ENCODE measurements at regions not wholly inside any gene's neighbourhood (a gene's known extent, or its start where the extent isn't known, plus 50 kb on each side); places are given as distances from the start of the nearest gene placed in this dataset.

GRCh38 chr15:31782016-31782783 lies 248.1 kb upstream of the CHRNA7 start:
- TF ChIP-seq CTCF (IDR thresholded peaks at IDR 0.05; ENCODE audit: borderline replicate concordance, control extremely low read depth, extremely low read depth, insufficient read depth, missing control alignments), result no peak
- in situ Hi-C loops (cut with MboI; ENCODE audit: low sequenced_read_pairs, unreplicated experiment), result no loop called here
- no peak for DNase-seq (ENCODE audit: low spot score)

- no peak for DNase-seq (ENCODE audit: low spot score)
- TF ChIP-seq CTCF (IDR thresholded peaks at IDR 0.05; ENCODE audit: borderline replicate concordance, control extremely low read depth, extremely low read depth, insufficient read depth, missing control alignments), result no peak
- in situ Hi-C loops (cut with MboI; ENCODE audit: low sequenced_read_pairs, unreplicated experiment), result no loop called here
Observed at GRCh38 chr15:31782951-31783350, 247.4 kb upstream of the CHRNA7 start.

- in situ Hi-C loops (cut with MboI; ENCODE audit: low sequenced_read_pairs, unreplicated experiment), result no loop called here
- TF ChIP-seq CTCF (IDR thresholded peaks at IDR 0.05; ENCODE audit: borderline replicate concordance, control extremely low read depth, extremely low read depth, insufficient read depth, missing control alignments), result no peak
- no peak for DNase-seq (ENCODE audit: low spot score)
Observed at GRCh38 chr15:31786360-31786759, 244.0 kb upstream of the CHRNA7 start.

- DNase-seq (ENCODE audit: low spot score), result no peak
- no peak for TF ChIP-seq CTCF (IDR thresholded peaks at IDR 0.05; ENCODE audit: borderline replicate concordance, control extremely low read depth, extremely low read depth, insufficient read depth, missing control alignments)
- in situ Hi-C loops (cut with MboI; ENCODE audit: low sequenced_read_pairs, unreplicated experiment), result no loop called here
Observed at GRCh38 chr15:31788104-31788503, 242.2 kb upstream of the CHRNA7 start.

GRCh38 chr15:31792611-31793199 lies 237.6 kb upstream of the CHRNA7 start:
- no peak for TF ChIP-seq CTCF (IDR thresholded peaks at IDR 0.05; ENCODE audit: borderline replicate concordance, control extremely low read depth, extremely low read depth, insufficient read depth, missing control alignments)
- in situ Hi-C loops (cut with MboI; ENCODE audit: low sequenced_read_pairs, unreplicated experiment), result no loop called here
- no peak for DNase-seq (ENCODE audit: low spot score)

- DNase-seq (ENCODE audit: low spot score), result no peak
- no peak for TF ChIP-seq CTCF (IDR thresholded peaks at IDR 0.05; ENCODE audit: borderline replicate concordance, control extremely low read depth, extremely low read depth, insufficient read depth, missing control alignments)
- in situ Hi-C loops (cut with MboI; ENCODE audit: low sequenced_read_pairs, unreplicated experiment), result no loop called here
Observed at GRCh38 chr15:31799319-31799714, 231.0 kb upstream of the CHRNA7 start.

Measured in GM13976 (cell line).